GM13977 (cell line): ENCODE measurements at regions not wholly inside any gene's neighbourhood (a gene's known extent, or its start where the extent isn't known, plus 50 kb on each side); places are given as distances from the start of the nearest gene placed in this dataset.
"Not testable (repeated sequence)": the region's sequence is repeated elsewhere in the genome, so short reads cannot be mapped to it uniquely, and the experiment has no call there.

ENCODE experiments used
- DNase-seq: peaks from one replicate; pipeline ENCODE4 v3.0.0; 2012; ENCODE audit warnings: low spot score
- CTCF ChIP-seq: IDR thresholded peaks from 2 replicates; pipeline ENCODE4 v1.5.1; 2012; ENCODE audit warnings: mild to moderate bottlenecking, control low read depth; ENCODE audit not compliant: insufficient read depth; ENCODE audit errors: extremely low read depth, missing control alignments
- in situ Hi-C: fragments of 300-500 bp; cut with MboI; formaldehyde crosslinking; loops from one replicate; pipeline ENCODE4 v1.12.0; 2022; ENCODE audit warnings: low sequenced_read_pairs, low pct_unique_long_range_greater_than_20kb, mixed read lengths, inconsistent platforms; ENCODE audit not compliant: unreplicated experiment

GRCh38 chrX:40936827-40937226, 148.4 kb upstream of the USP9X start:
- no peak for TF ChIP-seq CTCF
- in situ Hi-C loops = no loop called here
- DNase-seq = no peak

- TF ChIP-seq CTCF = no peak
- in situ Hi-C loops = no loop called here
- DNase-seq = no peak
These were observed 146.8 kb upstream of the USP9X start for GRCh38 chrX:40938423-40938822.

GRCh38 chrX:40943093-40943641, 142.1 kb upstream of the USP9X start:
- TF ChIP-seq CTCF = no peak
- in situ Hi-C loops = no loop called here
- no peak for DNase-seq

- in situ Hi-C loops = no loop called here
- DNase-seq = peak; percentile 33
- no peak for TF ChIP-seq CTCF
These were observed 139.9 kb upstream of the USP9X start for GRCh38 chrX:40945361-40945713.

GRCh38 chrX:40947276-40947675, 138.0 kb upstream of the USP9X start:
- no peak for TF ChIP-seq CTCF
- in situ Hi-C loops = no loop called here
- DNase-seq = no peak

GRCh38 chrX:40949071-40949470, 136.2 kb upstream of the USP9X start:
- no peak for DNase-seq
- no peak for TF ChIP-seq CTCF
- in situ Hi-C loops = no loop called here

GRCh38 chrX:40950546-40950945, 134.7 kb upstream of the USP9X start:
- in situ Hi-C loops = no loop called here
- DNase-seq = no peak
- TF ChIP-seq CTCF = no peak

- DNase-seq, in situ Hi-C loops: not testable (repeated sequence)
These were observed 133.8 kb upstream of the USP9X start for GRCh38 chrX:40951407-40951806.
